Gastrocnemius medialis (tissue), 4 donors: ENCODE measurements at regions not wholly inside any gene's neighbourhood (a gene's known extent, or its start where the extent isn't known, plus 50 kb on each side); places are given as distances from the start of the nearest gene placed in this dataset.

Source experiments
- POLR2A ChIP-seq, 2 donors: fragments of 450-650 bp; IDR thresholded peaks; one replicate each; pipeline ENCODE4 v1.6.1; 2017; ENCODE audit warnings: antibody characterized with exemption in 2 of 2, mild to moderate bottlenecking in 2 of 2, moderate library complexity in 2 of 2
- TF ChIP-seq, protein P1 (sequence below), 5 experiments: fragments of 450-650 bp in 3 of 5; fragments of 200-600 bp in 2 of 5; sonication (generic) in 2 of 5; IDR thresholded peaks in 4 of 5; conservative IDR thresholded peaks in 1 of 5; 1 replicate in 4 of 5; 2 replicates in 1 of 5; pipeline ENCODE4 v1.5.1; 2016 to 2019; ENCODE audit warnings: antibody characterized with exemption in 5 of 5, mild to moderate bottlenecking in 3 of 5, moderate library complexity in 3 of 5

- no peak for TF ChIP-seq POLR2A (IDR thresholded peaks at IDR 0.05)
- TF ChIP-seq, protein P1, sequence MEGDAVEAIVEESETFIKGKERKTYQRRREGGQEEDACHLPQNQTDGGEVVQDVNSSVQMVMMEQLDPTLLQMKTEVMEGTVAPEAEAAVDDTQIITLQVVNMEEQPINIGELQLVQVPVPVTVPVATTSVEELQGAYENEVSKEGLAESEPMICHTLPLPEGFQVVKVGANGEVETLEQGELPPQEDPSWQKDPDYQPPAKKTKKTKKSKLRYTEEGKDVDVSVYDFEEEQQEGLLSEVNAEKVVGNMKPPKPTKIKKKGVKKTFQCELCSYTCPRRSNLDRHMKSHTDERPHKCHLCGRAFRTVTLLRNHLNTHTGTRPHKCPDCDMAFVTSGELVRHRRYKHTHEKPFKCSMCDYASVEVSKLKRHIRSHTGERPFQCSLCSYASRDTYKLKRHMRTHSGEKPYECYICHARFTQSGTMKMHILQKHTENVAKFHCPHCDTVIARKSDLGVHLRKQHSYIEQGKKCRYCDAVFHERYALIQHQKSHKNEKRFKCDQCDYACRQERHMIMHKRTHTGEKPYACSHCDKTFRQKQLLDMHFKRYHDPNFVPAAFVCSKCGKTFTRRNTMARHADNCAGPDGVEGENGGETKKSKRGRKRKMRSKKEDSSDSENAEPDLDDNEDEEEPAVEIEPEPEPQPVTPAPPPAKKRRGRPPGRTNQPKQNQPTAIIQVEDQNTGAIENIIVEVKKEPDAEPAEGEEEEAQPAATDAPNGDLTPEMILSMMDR (IDR thresholded peaks at IDR 0.05 in 4 of 5, conservative IDR thresholded peaks at IDR 0.05 in 1 of 5), result no peak
Observed at GRCh38 chr22:44378380-44378779, 65.6 kb upstream of the SHISAL1 start.
